ENCODE measurements at regions not wholly inside any gene's neighbourhood (a gene's known extent, or its start where the extent isn't known, plus 50 kb on each side); places are given as distances from the start of the nearest gene placed in this dataset.
"Not testable (repeated sequence)": the region's sequence is repeated elsewhere in the genome, so short reads cannot be mapped to it uniquely, and the experiment has no call there.

- no peak for DNase-seq (ENCODE audit: low read depth, low spot score)
Observed at GRCh38 chr5:9852671-9853070, 222.5 kb upstream of the TAS2R1 start.

- no peak for DNase-seq (ENCODE audit: low read depth, low spot score)
Observed at GRCh38 chr5:9851458-9851857, 221.3 kb upstream of the TAS2R1 start.

GRCh38 chr5:9850456-9850855, 220.3 kb upstream of the TAS2R1 start:
- no peak for DNase-seq (ENCODE audit: low read depth, low spot score)

- DNase-seq (ENCODE audit: low read depth, low spot score): no peak
Observed at GRCh38 chr5:9847631-9848030, 217.5 kb upstream of the TAS2R1 start.

- no peak for DNase-seq (ENCODE audit: low read depth, low spot score)
Observed at GRCh38 chr5:9845185-9845584, 215.0 kb upstream of the TAS2R1 start.

GRCh38 chr5:9841516-9842170, 211.5 kb upstream of the TAS2R1 start:
- DNase-seq (ENCODE audit: low read depth, low spot score): no peak

- DNase-seq (ENCODE audit: low read depth, low spot score): no peak
Observed at GRCh38 chr5:9838916-9839315, 208.8 kb upstream of the TAS2R1 start.

GRCh38 chr5:9834871-9835770, 205.0 kb upstream of the TAS2R1 start:
- DNase-seq (ENCODE audit: low read depth, low spot score): peak; percentile 51

- DNase-seq (ENCODE audit: low read depth, low spot score): peak; percentile 60
Observed at GRCh38 chr5:9833871-9834270, 203.7 kb upstream of the TAS2R1 start.

GRCh38 chr5:9832921-9833320, 202.8 kb upstream of the TAS2R1 start:
- DNase-seq (ENCODE audit: low read depth, low spot score): peak; percentile 51

GRCh38 chr5:9831823-9832222, 201.7 kb upstream of the TAS2R1 start:
- DNase-seq (ENCODE audit: low read depth, low spot score): no peak

GRCh38 chr5:9830184-9830583, 200.0 kb upstream of the TAS2R1 start:
- no peak for DNase-seq (ENCODE audit: low read depth, low spot score)

- DNase-seq (ENCODE audit: low read depth, low spot score): peak; percentile 68
Observed at GRCh38 chr5:9829621-9830020, 199.5 kb upstream of the TAS2R1 start.

- peak; percentile 19 for DNase-seq (ENCODE audit: low read depth, low spot score)
Observed at GRCh38 chr5:9820691-9821449, 190.7 kb upstream of the TAS2R1 start.

GRCh38 chr5:9818340-9818845, 188.2 kb upstream of the TAS2R1 start:
- DNase-seq (ENCODE audit: low read depth, low spot score): no peak

GRCh38 chr5:9817819-9818218, 187.7 kb upstream of the TAS2R1 start:
- DNase-seq (ENCODE audit: low read depth, low spot score): no peak

GRCh38 chr5:9815051-9815450, 184.9 kb upstream of the TAS2R1 start:
- DNase-seq (ENCODE audit: low read depth, low spot score): peak; percentile 8

GRCh38 chr5:9813305-9813704, 183.2 kb upstream of the TAS2R1 start:
- DNase-seq (ENCODE audit: low read depth, low spot score): no peak

GRCh38 chr5:9807366-9807765, 177.2 kb upstream of the TAS2R1 start:
- DNase-seq (ENCODE audit: low read depth, low spot score): not testable (repeated sequence)

GRCh38 chr5:9801908-9802307, 171.8 kb upstream of the TAS2R1 start:
- peak; percentile 6 for DNase-seq (ENCODE audit: low read depth, low spot score)

- no peak for DNase-seq (ENCODE audit: low read depth, low spot score)
Observed at GRCh38 chr5:9799606-9800005, 169.5 kb upstream of the TAS2R1 start.

GRCh38 chr5:9790276-9790675, 160.1 kb upstream of the TAS2R1 start:
- DNase-seq (ENCODE audit: low read depth, low spot score): no peak
